CD14-positive monocyte (primary cell): ENCODE measurements at regions not wholly inside any gene's neighbourhood (a gene's known extent, or its start where the extent isn't known, plus 50 kb on each side); places are given as distances from the start of the nearest gene placed in this dataset.

ENCODE experiments used
- DNase-seq, 3 donors: peaks; one replicate each; pipeline ENCODE4 v3.0.0-alpha.2; 2011 to 2022
- H2AFZ ChIP-seq: 2 replicates; pipeline ENCODE4 v1.6.0; 2012; ENCODE audit warnings: mild to moderate bottlenecking, low read depth, low read length, inconsistent platforms; ENCODE audit not compliant: insufficient read depth, poor library complexity, severe bottlenecking
- H3K27ac ChIP-seq, 2 donors: 1 replicate in 1 of 2; 2 replicates in 1 of 2; pipeline ENCODE4 v1.5.1; 2012 to 2013; ENCODE audit warnings: low read length in 2 of 2, control low read depth in 1 of 2, inconsistent platforms in 1 of 2, low read depth in 1 of 2, mild to moderate bottlenecking in 1 of 2
- H3K27me3 ChIP-seq, 2 donors: one replicate each; pipeline versions ENCODE4 v1.6.0 to v1.6.1; 2011 to 2013; ENCODE audit warnings: low read length in 2 of 2; ENCODE audit not compliant: control insufficient read depth in 2 of 2, insufficient read depth in 2 of 2
- H3K36me3 ChIP-seq, 2 donors: replicated peaks in 1 of 2; 1 replicate in 1 of 2; 2 replicates in 1 of 2; pipeline versions ENCODE4 v1.5.1 to v1.6.1; 2012 to 2013; ENCODE audit warnings: low read length in 2 of 2, control low read depth in 1 of 2, inconsistent platforms in 1 of 2, mild to moderate bottlenecking in 1 of 2; ENCODE audit not compliant: insufficient read depth in 2 of 2, control insufficient read depth in 1 of 2
- H3K4me1 ChIP-seq, 2 donors: 1 replicate in 1 of 2; 2 replicates in 1 of 2; pipeline versions ENCODE4 v1.5.1 to v1.6.1; 2012 to 2013; ENCODE audit warnings: low read length in 2 of 2, control low read depth in 1 of 2, inconsistent platforms in 1 of 2, mild to moderate bottlenecking in 1 of 2, moderate library complexity in 1 of 2; ENCODE audit not compliant: insufficient read depth in 2 of 2, control insufficient read depth in 1 of 2
- H3K4me2 ChIP-seq: replicated peaks from 2 replicates; pipeline ENCODE3; 2012; ENCODE audit warnings: low read length, moderate library complexity, mild to moderate bottlenecking; ENCODE audit not compliant: poor library complexity, severe bottlenecking; ENCODE audit errors: extremely low read depth
- H3K4me3 ChIP-seq, 3 experiments: fragments of 200-600 bp in 1 of 3; sonication (generic) in 1 of 3; replicated peaks in 1 of 3; 1 replicate in 2 of 3; 2 replicates in 1 of 3; pipeline ENCODE4 v1.5.1; 2011 to 2013; ENCODE audit warnings: low read length in 3 of 3, mild to moderate bottlenecking in 3 of 3, control low read depth in 2 of 3, low read depth in 2 of 3, inconsistent platforms in 1 of 3, moderate library complexity in 1 of 3
- H3K79me2 ChIP-seq: 2 replicates; pipeline ENCODE4 v1.6.0; 2012; ENCODE audit warnings: mild to moderate bottlenecking, control low read depth, inconsistent platforms, low read length, moderate library complexity; ENCODE audit not compliant: insufficient read depth
- H3K9ac ChIP-seq: 2 replicates; pipeline ENCODE4 v1.6.0; 2017; ENCODE audit warnings: low read length, mild to moderate bottlenecking; ENCODE audit not compliant: insufficient read depth, poor library complexity, severe bottlenecking
- H3K9me3 ChIP-seq, 2 donors: replicated peaks in 1 of 2; 1 replicate in 1 of 2; 2 replicates in 1 of 2; pipeline versions ENCODE4 v1.5.1 to v1.6.1; 2012 to 2013; ENCODE audit warnings: low read length in 2 of 2, control low read depth in 1 of 2; ENCODE audit not compliant: control insufficient read depth in 1 of 2, insufficient read depth in 1 of 2
- H4K20me1 ChIP-seq: 2 replicates; pipeline ENCODE4 v1.6.0; 2012; ENCODE audit warnings: mild to moderate bottlenecking, low read length, control low read depth, moderate library complexity; ENCODE audit not compliant: insufficient read depth
- H3K27ac Mint-ChIP-seq, 7 donors: one replicate each; pipeline ENCODE4 v1.8.0; 2020; ENCODE audit warnings: mild to moderate bottlenecking in 7 of 7, mixed read lengths in 7 of 7, moderate library complexity in 6 of 7, inconsistent platforms in 2 of 7
- H3K27me3 Mint-ChIP-seq, 3 donors: one replicate each; pipeline ENCODE4 v1.8.0; 2021 to 2022; ENCODE audit warnings: low read depth in 3 of 3, mild to moderate bottlenecking in 3 of 3, mixed read lengths in 3 of 3, moderate library complexity in 3 of 3, inconsistent platforms in 1 of 3
- H3K36me3 Mint-ChIP-seq, 2 donors: one replicate each; pipeline ENCODE4 v1.8.0; 2020; ENCODE audit warnings: mixed read lengths in 2 of 2, inconsistent platforms in 1 of 2, mild to moderate bottlenecking in 1 of 2
- H3K4me1 Mint-ChIP-seq: one replicate; pipeline ENCODE4 v1.8.0; 2020; ENCODE audit warnings: mild to moderate bottlenecking, mixed read lengths
- H3K4me3 Mint-ChIP-seq, 2 donors: one replicate each; pipeline ENCODE4 v1.8.0; 2020; ENCODE audit warnings: mild to moderate bottlenecking in 2 of 2, mixed read lengths in 2 of 2, moderate library complexity in 1 of 2
- H3K9me3 Mint-ChIP-seq, 7 donors: one replicate each; pipeline ENCODE4 v1.8.0; 2020 to 2022; ENCODE audit warnings: mixed read lengths in 7 of 7, mild to moderate bottlenecking in 6 of 7, moderate library complexity in 6 of 7, inconsistent platforms in 2 of 7
- CTCF ChIP-seq: fragments of 200-600 bp; IDR thresholded peaks from one replicate; pipeline ENCODE4 v1.8.0; 2022; ENCODE audit warnings: antibody characterized with exemption, mild to moderate bottlenecking
- WGBS: methylation state at CpG from one replicate; pipeline ENCODE4 v1.1.5; 2013; ENCODE audit warnings: missing lambda C conversion rate; ENCODE audit not compliant: insufficient coverage; 5-methylcytosine and 5-hydroxymethylcytosine counted together
- intact Hi-C, 2 donors: fragments of 100-400 bp; cut with micrococcal nuclease; formaldehyde crosslinking; loops; one replicate each; pipeline versions ENCODE4 v1.15.0 to v1.15.1; 2023

- TF ChIP-seq CTCF, result no peak
- Histone ChIP-seq H3K9me3 (peaks cover 95 to 100% of the 10 kb centered on the region in 2 donors), H3K4me3 (no peak overlapping the region), H3K27ac (no peak overlapping the region), H3K4me2 (no peak overlapping the region), H4K20me1 (no peaks in the 10 kb centered on the region), H3K36me3 (no peaks in the 10 kb centered on the region), H3K27me3 (no peaks in the 10 kb centered on the region), H2AFZ (no peak overlapping the region), H3K79me2 (no peaks in the 10 kb centered on the region), H3K4me1 (no peaks in the 10 kb centered on the region), H3K9ac (no peak overlapping the region)
- peaks cover 79 to 96% (median 88%) of the 10 kb centered on the region in 7 donors for H3K9me3 Mint-ChIP-seq
- no peaks in the 10 kb centered on the region for H3K36me3 Mint-ChIP-seq
- H3K27ac Mint-ChIP-seq, result no peak overlapping the region
- peaks cover 0 to 6% (median 0%) of the 10 kb centered on the region in 3 donors for H3K27me3 Mint-ChIP-seq
- intact Hi-C loops, result no loop called here
- 90% methylated on average over 33 of the region's 39 CpGs for WGBS
- DNase-seq, result no peak
- no peaks in the 10 kb centered on the region for H3K4me1 Mint-ChIP-seq
- H3K4me3 Mint-ChIP-seq, result no peak overlapping the region
These were observed 162.2 kb upstream of the ALG10B start for GRCh38 chr12:38154096-38155019.

GRCh38 chr12:38155020-38155395 lies 161.6 kb upstream of the ALG10B start:
- Mint-ChIP-seq H3K27ac (no peak overlapping the region), H3K4me3 (no peak overlapping the region), H3K36me3 (no peaks in the 10 kb centered on the region), H3K9me3 (peaks cover 77 to 95% (median 85%) of the 10 kb centered on the region in 7 donors), H3K4me1 (no peaks in the 10 kb centered on the region), H3K27me3 (peaks cover 0 to 4% (median 0%) of the 10 kb centered on the region in 3 donors)
- Histone ChIP-seq H3K9me3 (peaks cover 94 to 100% of the 10 kb centered on the region in 2 donors), H3K4me3 (no peak overlapping the region), H3K36me3 (no peaks in the 10 kb centered on the region), H3K27ac (no peak overlapping the region), H3K4me2 (no peak overlapping the region), H3K79me2 (no peaks in the 10 kb centered on the region), H4K20me1 (no peaks in the 10 kb centered on the region), H3K27me3 (no peaks in the 10 kb centered on the region), H3K9ac (no peak overlapping the region), H3K4me1 (no peaks in the 10 kb centered on the region), H2AFZ (no peak overlapping the region)
- intact Hi-C loops, result no loop called here
- no peak for DNase-seq
- WGBS, result 94% methylated on average over 16 of the region's 16 CpGs
- no peak for TF ChIP-seq CTCF
